ENCODE measurements at regions not wholly inside any gene's neighbourhood (a gene's known extent, or its start where the extent isn't known, plus 50 kb on each side); places are given as distances from the start of the nearest gene placed in this dataset.
"Not testable (repeated sequence)": the region's sequence is repeated elsewhere in the genome, so short reads cannot be mapped to it uniquely, and the experiment has no call there.

DNA sequence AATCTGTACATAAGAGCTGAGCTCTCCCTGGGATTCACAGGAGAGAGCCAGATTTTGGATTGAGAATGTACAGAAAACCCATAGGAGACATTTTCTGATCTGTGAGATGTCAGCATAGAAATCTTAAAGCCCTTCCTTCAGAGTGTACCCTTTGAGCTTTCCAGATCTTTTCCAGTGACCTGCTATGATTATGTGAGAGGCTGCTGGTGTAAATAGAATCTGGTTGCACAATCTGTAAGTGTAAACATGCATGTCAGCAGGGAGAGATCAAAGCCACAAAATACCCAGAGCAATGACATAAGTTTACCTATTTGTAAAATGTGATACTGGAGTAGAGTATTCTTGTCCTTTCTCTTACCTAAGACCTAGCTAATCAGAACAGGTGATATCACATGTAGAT lies 471.9 kb downstream of the FOXD4L5 start:
- TF ChIP-seq, protein P1, sequence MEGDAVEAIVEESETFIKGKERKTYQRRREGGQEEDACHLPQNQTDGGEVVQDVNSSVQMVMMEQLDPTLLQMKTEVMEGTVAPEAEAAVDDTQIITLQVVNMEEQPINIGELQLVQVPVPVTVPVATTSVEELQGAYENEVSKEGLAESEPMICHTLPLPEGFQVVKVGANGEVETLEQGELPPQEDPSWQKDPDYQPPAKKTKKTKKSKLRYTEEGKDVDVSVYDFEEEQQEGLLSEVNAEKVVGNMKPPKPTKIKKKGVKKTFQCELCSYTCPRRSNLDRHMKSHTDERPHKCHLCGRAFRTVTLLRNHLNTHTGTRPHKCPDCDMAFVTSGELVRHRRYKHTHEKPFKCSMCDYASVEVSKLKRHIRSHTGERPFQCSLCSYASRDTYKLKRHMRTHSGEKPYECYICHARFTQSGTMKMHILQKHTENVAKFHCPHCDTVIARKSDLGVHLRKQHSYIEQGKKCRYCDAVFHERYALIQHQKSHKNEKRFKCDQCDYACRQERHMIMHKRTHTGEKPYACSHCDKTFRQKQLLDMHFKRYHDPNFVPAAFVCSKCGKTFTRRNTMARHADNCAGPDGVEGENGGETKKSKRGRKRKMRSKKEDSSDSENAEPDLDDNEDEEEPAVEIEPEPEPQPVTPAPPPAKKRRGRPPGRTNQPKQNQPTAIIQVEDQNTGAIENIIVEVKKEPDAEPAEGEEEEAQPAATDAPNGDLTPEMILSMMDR (IDR thresholded peaks at IDR 0.05; ENCODE audit: insufficient read depth, low read length): not testable (repeated sequence)
- not testable (repeated sequence) for TF ChIP-seq POLR2AphosphoS5, GABPA (IDR thresholded peaks at IDR 0.05; ENCODE audit: low read depth)
- TF ChIP-seq, protein P2, sequence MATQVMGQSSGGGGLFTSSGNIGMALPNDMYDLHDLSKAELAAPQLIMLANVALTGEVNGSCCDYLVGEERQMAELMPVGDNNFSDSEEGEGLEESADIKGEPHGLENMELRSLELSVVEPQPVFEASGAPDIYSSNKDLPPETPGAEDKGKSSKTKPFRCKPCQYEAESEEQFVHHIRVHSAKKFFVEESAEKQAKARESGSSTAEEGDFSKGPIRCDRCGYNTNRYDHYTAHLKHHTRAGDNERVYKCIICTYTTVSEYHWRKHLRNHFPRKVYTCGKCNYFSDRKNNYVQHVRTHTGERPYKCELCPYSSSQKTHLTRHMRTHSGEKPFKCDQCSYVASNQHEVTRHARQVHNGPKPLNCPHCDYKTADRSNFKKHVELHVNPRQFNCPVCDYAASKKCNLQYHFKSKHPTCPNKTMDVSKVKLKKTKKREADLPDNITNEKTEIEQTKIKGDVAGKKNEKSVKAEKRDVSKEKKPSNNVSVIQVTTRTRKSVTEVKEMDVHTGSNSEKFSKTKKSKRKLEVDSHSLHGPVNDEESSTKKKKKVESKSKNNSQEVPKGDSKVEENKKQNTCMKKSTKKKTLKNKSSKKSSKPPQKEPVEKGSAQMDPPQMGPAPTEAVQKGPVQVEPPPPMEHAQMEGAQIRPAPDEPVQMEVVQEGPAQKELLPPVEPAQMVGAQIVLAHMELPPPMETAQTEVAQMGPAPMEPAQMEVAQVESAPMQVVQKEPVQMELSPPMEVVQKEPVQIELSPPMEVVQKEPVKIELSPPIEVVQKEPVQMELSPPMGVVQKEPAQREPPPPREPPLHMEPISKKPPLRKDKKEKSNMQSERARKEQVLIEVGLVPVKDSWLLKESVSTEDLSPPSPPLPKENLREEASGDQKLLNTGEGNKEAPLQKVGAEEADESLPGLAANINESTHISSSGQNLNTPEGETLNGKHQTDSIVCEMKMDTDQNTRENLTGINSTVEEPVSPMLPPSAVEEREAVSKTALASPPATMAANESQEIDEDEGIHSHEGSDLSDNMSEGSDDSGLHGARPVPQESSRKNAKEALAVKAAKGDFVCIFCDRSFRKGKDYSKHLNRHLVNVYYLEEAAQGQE (IDR thresholded peaks at IDR 0.05; ENCODE audit: insufficient replicate concordance, low read depth): not testable (repeated sequence)
